Left lung (tissue), 4 donors: ENCODE measurements at regions not wholly inside any gene's neighbourhood (a gene's known extent, or its start where the extent isn't known, plus 50 kb on each side); places are given as distances from the start of the nearest gene placed in this dataset.
"Not testable (repeated sequence)": the region's sequence is repeated elsewhere in the genome, so short reads cannot be mapped to it uniquely, and the experiment has no call there.

Experiments
- ATAC-seq: fragments of 200-7000 bp; cut with Tn5 transposase; one replicate; pipeline ENCODE4 v1.9.1; 2020; ENCODE audit warnings: moderate library complexity
- DNase-seq, 4 donors: peaks; one replicate each; pipeline ENCODE4 v3.0.0-alpha.2; 2013 to 2020
- H3K27ac ChIP-seq, 2 donors: fragments of 200-600 bp; sonication (generic) in 1 of 2; one replicate each; pipeline versions ENCODE4 v1.5.0 to v1.8.0; 2020 to 2021
- H3K27me3 ChIP-seq, 2 donors: fragments of 200-600 bp; sonication (generic) in 1 of 2; one replicate each; pipeline versions ENCODE4 v1.5.0 to v1.8.0; 2020 to 2021
- H3K36me3 ChIP-seq, 2 donors: fragments of 200-600 bp; sonication (generic) in 1 of 2; one replicate each; pipeline versions ENCODE4 v1.5.0 to v1.8.0; 2020 to 2021
- H3K4me1 ChIP-seq, 2 donors: fragments of 200-600 bp; one replicate each; pipeline ENCODE4 v1.8.0; 2021
- H3K4me3 ChIP-seq, 2 donors: fragments of 200-600 bp; sonication (generic) in 1 of 2; one replicate each; pipeline versions ENCODE4 v1.5.0 to v1.8.0; 2020 to 2021; ENCODE audit warnings: mild to moderate bottlenecking in 1 of 2
- H3K9me3 ChIP-seq, 2 donors: fragments of 200-600 bp; sonication (generic) in 1 of 2; one replicate each; pipeline versions ENCODE4 v1.5.0 to v1.8.0; 2020 to 2021
- intact Hi-C, 2 donors: fragments of 100-400 bp; cut with DNase I; formaldehyde crosslinking; loops; one replicate each; pipeline versions ENCODE4 v1.11.2 to v1.14.2; 2022
- TF ChIP-seq, protein P1 (sequence below), 2 donors: fragments of 200-600 bp; sonication (generic) in 1 of 2; IDR thresholded peaks; one replicate each; pipeline versions ENCODE4 v1.5.0 to v1.8.0; 2021; ENCODE audit warnings: antibody characterized with exemption in 2 of 2
- donor health status: DM: no; HTN: yes; CAD: no.
- donor health status: DM: no; HTN: no; CAD: no.

DNA sequence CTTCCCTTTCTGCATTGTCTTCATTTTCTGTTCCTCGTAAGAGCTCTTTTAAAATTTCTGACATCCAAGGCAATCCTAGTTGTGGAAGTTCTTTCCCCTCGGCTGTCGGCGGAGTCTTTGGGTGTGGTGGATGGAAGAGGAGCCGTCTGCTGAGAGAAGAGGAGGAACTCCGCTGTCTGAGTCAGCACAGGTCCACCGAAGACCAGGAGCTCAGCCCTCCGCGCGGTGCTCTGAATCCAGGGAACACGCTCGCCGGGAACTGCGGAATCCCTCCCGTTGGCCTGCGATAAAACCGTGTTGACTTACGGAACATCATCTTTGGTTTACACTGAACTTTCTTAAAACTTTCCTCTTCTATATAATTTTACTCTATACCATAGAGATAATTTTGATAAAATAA is 100.7 kb upstream of the IRX4 start:
- intact Hi-C loops, result no loop called here
- no peak for ATAC-seq
- H3K4me1 ChIP-seq, result no peaks in the 10 kb centered on the region
- H3K9me3 ChIP-seq, result no peaks in the 10 kb centered on the region
- DNase-seq, result no peak
- TF ChIP-seq, protein P1, sequence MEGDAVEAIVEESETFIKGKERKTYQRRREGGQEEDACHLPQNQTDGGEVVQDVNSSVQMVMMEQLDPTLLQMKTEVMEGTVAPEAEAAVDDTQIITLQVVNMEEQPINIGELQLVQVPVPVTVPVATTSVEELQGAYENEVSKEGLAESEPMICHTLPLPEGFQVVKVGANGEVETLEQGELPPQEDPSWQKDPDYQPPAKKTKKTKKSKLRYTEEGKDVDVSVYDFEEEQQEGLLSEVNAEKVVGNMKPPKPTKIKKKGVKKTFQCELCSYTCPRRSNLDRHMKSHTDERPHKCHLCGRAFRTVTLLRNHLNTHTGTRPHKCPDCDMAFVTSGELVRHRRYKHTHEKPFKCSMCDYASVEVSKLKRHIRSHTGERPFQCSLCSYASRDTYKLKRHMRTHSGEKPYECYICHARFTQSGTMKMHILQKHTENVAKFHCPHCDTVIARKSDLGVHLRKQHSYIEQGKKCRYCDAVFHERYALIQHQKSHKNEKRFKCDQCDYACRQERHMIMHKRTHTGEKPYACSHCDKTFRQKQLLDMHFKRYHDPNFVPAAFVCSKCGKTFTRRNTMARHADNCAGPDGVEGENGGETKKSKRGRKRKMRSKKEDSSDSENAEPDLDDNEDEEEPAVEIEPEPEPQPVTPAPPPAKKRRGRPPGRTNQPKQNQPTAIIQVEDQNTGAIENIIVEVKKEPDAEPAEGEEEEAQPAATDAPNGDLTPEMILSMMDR (IDR thresholded peaks at IDR 0.05), result no peak
- no peaks in the 10 kb centered on the region for H3K36me3 ChIP-seq
- H3K27me3 ChIP-seq, result peaks cover 0 to 10% of the 10 kb centered on the region in 2 donors
- H3K27ac ChIP-seq, result no peak overlapping the region
- H3K4me3 ChIP-seq, result no peak overlapping the region

DNA sequence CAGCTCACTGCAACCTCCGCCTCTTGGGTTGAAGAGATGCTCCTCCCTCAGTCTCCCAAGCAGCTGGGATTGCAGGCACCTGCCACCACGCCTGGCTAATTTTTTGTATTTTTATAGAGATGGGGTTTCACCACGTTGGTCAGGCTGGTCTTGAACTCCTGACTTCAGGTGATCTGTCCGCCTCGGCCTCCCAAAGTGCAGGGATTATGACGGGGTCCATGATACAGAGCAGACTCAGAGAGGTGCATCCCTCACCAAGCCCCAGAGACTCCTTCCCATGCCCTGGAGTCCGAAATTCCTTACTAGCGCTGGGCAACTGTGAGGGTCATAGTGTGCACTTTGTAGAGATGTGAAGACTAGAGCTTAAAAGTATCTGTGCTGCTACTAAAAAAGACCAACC is 99.8 kb upstream of the IRX4 start:
- H3K4me3 ChIP-seq, intact Hi-C loops, H3K36me3 ChIP-seq, H3K9me3 ChIP-seq, H3K27ac ChIP-seq, DNase-seq, H3K4me1 ChIP-seq, ATAC-seq: not testable (repeated sequence)
- H3K27me3 ChIP-seq, result peaks cover 0 to 11% of the 10 kb centered on the region in 2 donors

DNA sequence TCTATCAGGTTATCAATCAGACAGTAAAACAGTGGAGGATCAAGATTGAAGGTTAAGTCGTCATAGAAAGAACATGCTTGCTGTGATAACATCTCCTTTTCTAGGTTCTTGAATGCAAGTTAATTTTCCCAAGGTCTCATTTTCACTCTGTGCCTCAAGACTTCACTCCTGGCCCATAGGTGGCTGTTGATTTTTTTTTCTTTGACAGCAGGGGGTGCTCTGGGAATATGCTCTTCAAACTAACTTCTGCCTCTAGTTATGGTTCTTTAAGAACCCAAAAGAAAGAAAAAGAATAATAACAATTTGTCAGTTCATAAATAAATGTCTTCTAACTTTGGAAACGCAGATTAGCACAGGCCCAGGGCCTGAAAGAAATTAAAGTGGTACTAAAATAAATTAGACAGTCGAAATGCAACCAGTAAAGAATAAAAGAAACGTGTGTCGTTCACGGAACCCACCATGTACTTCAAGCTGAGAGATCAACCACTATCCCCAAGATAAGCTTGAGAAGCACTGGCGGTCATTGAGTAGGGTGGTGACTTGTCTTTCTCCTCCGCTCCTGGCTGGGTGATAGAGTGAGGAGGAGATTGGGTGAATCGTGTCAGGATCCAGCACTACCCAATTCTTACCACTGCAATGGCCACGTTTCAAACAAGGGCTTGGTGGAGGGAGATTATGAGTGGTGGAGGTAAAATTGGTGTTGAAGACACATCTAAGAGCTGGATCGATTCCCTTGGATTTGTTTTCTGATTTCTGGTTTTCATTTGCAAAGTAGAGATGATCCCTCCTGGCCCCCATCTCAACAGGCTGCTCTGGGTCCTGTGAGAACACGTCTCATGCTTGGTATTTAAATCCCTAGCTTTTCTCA is 93.4 kb upstream of the IRX4 start:
- Histone ChIP-seq H3K9me3 (no peaks in the 10 kb centered on the region), H3K4me3 (no peak overlapping the region), H3K36me3 (no peaks in the 10 kb centered on the region), H3K27ac (no peak overlapping the region), H3K4me1 (no peaks in the 10 kb centered on the region), H3K27me3 (peaks cover 0 to 32% of the 10 kb centered on the region in 2 donors)
- DNase-seq, result no peak
- TF ChIP-seq, protein P1 (IDR thresholded peaks at IDR 0.05), result no peak
- intact Hi-C loops, result no loop called here
- ATAC-seq, result no peak

DNA sequence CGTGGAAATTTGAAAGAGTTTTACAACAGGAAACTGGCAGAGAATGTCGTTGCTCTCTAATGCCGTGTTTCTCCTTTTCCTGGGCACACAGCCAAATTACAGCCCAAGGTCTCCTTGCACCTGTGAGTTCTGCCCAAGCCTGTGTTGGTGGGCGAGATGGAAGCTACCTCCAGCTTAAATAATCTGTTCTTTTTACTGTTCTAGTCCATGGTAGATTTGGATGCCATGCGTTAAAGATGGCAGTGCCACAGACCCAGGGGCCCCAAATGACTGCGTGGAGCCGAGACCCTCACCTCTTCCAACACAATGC is 92.6 kb upstream of the IRX4 start:
- no peak overlapping the region for H3K4me3 ChIP-seq
- peak in 1 of 4 donors; percentile 4 for DNase-seq
- intact Hi-C loops, result no loop called here
- ATAC-seq, result no peak
- no peaks in the 10 kb centered on the region for H3K36me3 ChIP-seq
- TF ChIP-seq, protein P1 (IDR thresholded peaks at IDR 0.05), result no peak
- H3K4me1 ChIP-seq, result no peaks in the 10 kb centered on the region
- no peaks in the 10 kb centered on the region for H3K9me3 ChIP-seq
- H3K27ac ChIP-seq, result no peak overlapping the region
- H3K27me3 ChIP-seq, result peaks cover 0 to 32% of the 10 kb centered on the region in 2 donors

DNA sequence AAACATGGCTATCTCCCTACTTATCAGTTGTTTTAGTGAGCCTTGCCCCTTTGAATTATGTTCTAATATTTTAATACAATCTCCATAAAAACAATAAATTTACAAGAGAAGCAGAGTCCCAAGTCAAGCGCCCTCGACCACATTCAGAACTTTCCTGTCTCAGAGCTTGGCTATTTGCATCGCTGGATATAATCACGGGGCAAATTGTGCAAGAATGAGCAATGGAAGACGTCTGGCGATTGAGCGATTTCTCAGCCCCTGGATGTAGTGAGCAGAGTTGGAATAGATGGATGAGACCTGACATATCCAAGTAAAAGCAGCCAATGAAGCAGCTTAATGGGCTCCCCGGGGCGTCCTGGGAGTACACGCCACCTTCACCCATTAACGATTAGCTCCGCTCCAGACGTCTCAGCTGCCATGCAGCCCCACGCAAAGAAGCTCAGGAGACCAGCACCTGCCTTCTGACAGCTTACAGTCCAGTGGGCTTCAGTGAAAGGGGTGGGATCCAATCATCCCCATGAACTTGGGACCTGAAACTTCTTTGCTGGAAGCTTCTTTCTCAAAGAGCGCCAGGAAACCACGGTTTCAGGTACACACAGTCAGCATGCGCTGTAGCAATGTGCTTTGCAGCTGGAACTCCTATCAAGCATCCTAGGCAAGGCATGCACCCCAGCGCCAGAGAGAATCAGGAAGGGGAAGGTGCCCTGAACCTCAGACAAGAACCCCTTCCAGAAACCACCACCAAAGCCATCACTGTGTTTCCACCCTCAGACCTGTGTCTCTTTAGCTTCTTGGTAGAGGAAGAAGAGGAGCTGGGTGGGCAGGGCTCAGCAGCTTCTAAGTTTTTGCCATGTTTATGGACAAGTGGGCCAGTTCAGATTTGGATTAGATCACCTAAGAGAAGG is 92.0 kb upstream of the IRX4 start:
- Histone ChIP-seq H3K4me3 (no peak overlapping the region), H3K4me1 (no peaks in the 10 kb centered on the region), H3K27me3 (peaks cover 0 to 32% of the 10 kb centered on the region in 2 donors), H3K9me3 (no peaks in the 10 kb centered on the region), H3K27ac (no peak overlapping the region), H3K36me3 (no peaks in the 10 kb centered on the region)
- no peak for ATAC-seq
- intact Hi-C loops, result no loop called here
- TF ChIP-seq, protein P1 (IDR thresholded peaks at IDR 0.05), result no peak
- DNase-seq, result no peak
